Keratinocyte (primary cell): ENCODE measurements at regions not wholly inside any gene's neighbourhood (a gene's known extent, or its start where the extent isn't known, plus 50 kb on each side); places are given as distances from the start of the nearest gene placed in this dataset.
"Not testable (repeated sequence)": the region's sequence is repeated elsewhere in the genome, so short reads cannot be mapped to it uniquely, and the experiment has no call there.

Source experiments
- DNase-seq: peaks from one replicate; pipeline ENCODE4 v3.0.0-alpha.2; 2011; ENCODE audit warnings: low read depth, missing footprints, low spot score
- FAIRE-seq: peaks from 2 replicates; lab custom pipeline; 2011; peaks lifted over from hg19 to GRCh38; lab: Jason Lieb, UNC
- H2AFZ ChIP-seq: 2 replicates; pipeline ENCODE4 v1.6.0; 2012; ENCODE audit warnings: low read length, control low read depth, inconsistent platforms; ENCODE audit not compliant: control insufficient read depth
- H3K27ac ChIP-seq: 2 replicates; pipeline ENCODE4 v1.5.1; 2011; ENCODE audit warnings: low read length; ENCODE audit not compliant: control insufficient read depth, insufficient read depth
- H3K27me3 ChIP-seq: 3 replicates; pipeline ENCODE4 v1.6.0; 2011; ENCODE audit warnings: low read length; ENCODE audit not compliant: control insufficient read depth, insufficient read depth; ENCODE audit errors: extremely low read depth
- H3K36me3 ChIP-seq, 2 experiments: 2 replicates in 1 of 2; 3 replicates in 1 of 2; pipeline ENCODE4 v1.5.1; 2011; ENCODE audit warnings: low read length in 2 of 2, mild to moderate bottlenecking in 1 of 2; ENCODE audit not compliant: control insufficient read depth in 2 of 2, insufficient read depth in 2 of 2; ENCODE audit errors: extremely low read depth in 1 of 2
- H3K4me1 ChIP-seq: 3 replicates; pipeline ENCODE4 v1.5.1; 2011; ENCODE audit warnings: low read length; ENCODE audit not compliant: control insufficient read depth, insufficient read depth; ENCODE audit errors: extremely low read depth
- H3K4me2 ChIP-seq: 3 replicates; pipeline ENCODE4 v1.6.0; 2011; ENCODE audit warnings: low read depth, low read length; ENCODE audit not compliant: control insufficient read depth, insufficient read depth; ENCODE audit errors: extremely low read depth
- H3K4me3 ChIP-seq, 3 experiments: fragments of 200-600 bp in 1 of 3; sonication (generic) in 1 of 3; 2 replicates in 2 of 3; 3 replicates in 1 of 3; pipeline ENCODE4 v1.5.1; 2011 to 2016; ENCODE audit warnings: low read length in 3 of 3, mild to moderate bottlenecking in 3 of 3, control low read depth in 2 of 3, inconsistent platforms in 1 of 3, low read depth in 1 of 3, mixed read lengths in 1 of 3, mixed run types in 1 of 3, moderate library complexity in 1 of 3; ENCODE audit not compliant: control insufficient read depth in 2 of 3, insufficient read depth in 2 of 3; ENCODE audit errors: extremely low read depth in 1 of 3
- H3K79me2 ChIP-seq: 2 replicates; pipeline ENCODE4 v1.6.0; 2012; ENCODE audit warnings: low read length; ENCODE audit not compliant: control insufficient read depth, insufficient read depth
- H3K9ac ChIP-seq: 3 replicates; pipeline ENCODE4 v1.6.0; 2011; ENCODE audit warnings: low read length; ENCODE audit not compliant: control insufficient read depth, insufficient read depth; ENCODE audit errors: extremely low read depth
- H3K9me1 ChIP-seq: 3 replicates; pipeline ENCODE4 v1.6.0; 2011; ENCODE audit warnings: low read length; ENCODE audit not compliant: control insufficient read depth, insufficient read depth; ENCODE audit errors: extremely low read depth
- H3K9me3 ChIP-seq: 2 replicates; pipeline ENCODE4 v1.5.1; 2012; ENCODE audit warnings: low read depth, low read length; ENCODE audit not compliant: control insufficient read depth
- H4K20me1 ChIP-seq: 3 replicates; pipeline ENCODE4 v1.6.0; 2011; ENCODE audit warnings: low read length; ENCODE audit not compliant: control insufficient read depth, insufficient read depth; ENCODE audit errors: extremely low read depth
- EZH2 ChIP-seq: IDR thresholded peaks from one replicate; pipeline ENCODE4 v1.6.1; 2012; ENCODE audit warnings: inconsistent platforms, mild to moderate bottlenecking, low read length, moderate library complexity
- dilution Hi-C: fragments of 300-500 bp; cut with MboI; formaldehyde crosslinking; loops from one replicate; pipeline ENCODE4 v1.7.0; 2020; ENCODE audit warnings: low sequenced_read_pairs; ENCODE audit not compliant: extremely low pct_ligation_motif_present
- TF ChIP-seq, protein P1 (sequence below), 3 experiments: IDR thresholded peaks in 1 of 3; conservative IDR thresholded peaks in 1 of 3; optimal IDR thresholded peaks in 1 of 3; 2 replicates in 2 of 3; 3 replicates in 1 of 3; pipeline versions ENCODE3 to v1.5.1; 2011; ENCODE audit warnings: low read length in 3 of 3, mild to moderate bottlenecking in 3 of 3, moderate library complexity in 2 of 3, control low read depth in 1 of 3, inconsistent platforms in 1 of 3; ENCODE audit not compliant: insufficient read depth in 2 of 3; ENCODE audit errors: extremely low read depth in 1 of 3

DNA sequence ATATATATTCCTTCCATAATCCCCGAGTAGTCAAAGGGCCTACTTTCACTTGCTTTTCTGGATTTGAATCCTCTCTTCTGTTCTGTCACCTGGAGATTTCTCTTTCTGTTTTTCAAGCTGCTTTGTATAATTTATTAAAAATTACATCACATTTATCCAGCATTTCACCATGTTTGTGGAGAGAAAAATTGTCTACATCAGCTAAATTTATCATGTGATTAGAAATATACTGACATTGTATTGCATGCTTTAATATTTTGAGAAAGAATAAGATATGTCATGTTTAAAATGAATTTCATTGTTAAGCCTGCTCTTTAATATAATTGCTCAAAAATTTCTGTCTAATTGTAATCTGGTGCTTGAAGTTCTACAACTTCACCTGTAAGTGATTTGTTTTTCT, 323.1 kb upstream of the DKK2 start:
- Histone ChIP-seq H3K36me3 (no peaks in the 10 kb centered on the region), H2AFZ (no peak overlapping the region), H3K9ac (no peak overlapping the region), H3K27ac (no peak overlapping the region), H4K20me1 (no peaks in the 10 kb centered on the region), H3K9me3 (no peaks in the 10 kb centered on the region), H3K4me2 (no peak overlapping the region), H3K4me3 (no peak overlapping the region), H3K79me2 (no peaks in the 10 kb centered on the region), H3K27me3 (no peaks in the 10 kb centered on the region), H3K9me1 (no peaks in the 10 kb centered on the region), H3K4me1 (no peaks in the 10 kb centered on the region)
- FAIRE-seq: no peak
- DNase-seq: no peak
- TF ChIP-seq, protein P1, sequence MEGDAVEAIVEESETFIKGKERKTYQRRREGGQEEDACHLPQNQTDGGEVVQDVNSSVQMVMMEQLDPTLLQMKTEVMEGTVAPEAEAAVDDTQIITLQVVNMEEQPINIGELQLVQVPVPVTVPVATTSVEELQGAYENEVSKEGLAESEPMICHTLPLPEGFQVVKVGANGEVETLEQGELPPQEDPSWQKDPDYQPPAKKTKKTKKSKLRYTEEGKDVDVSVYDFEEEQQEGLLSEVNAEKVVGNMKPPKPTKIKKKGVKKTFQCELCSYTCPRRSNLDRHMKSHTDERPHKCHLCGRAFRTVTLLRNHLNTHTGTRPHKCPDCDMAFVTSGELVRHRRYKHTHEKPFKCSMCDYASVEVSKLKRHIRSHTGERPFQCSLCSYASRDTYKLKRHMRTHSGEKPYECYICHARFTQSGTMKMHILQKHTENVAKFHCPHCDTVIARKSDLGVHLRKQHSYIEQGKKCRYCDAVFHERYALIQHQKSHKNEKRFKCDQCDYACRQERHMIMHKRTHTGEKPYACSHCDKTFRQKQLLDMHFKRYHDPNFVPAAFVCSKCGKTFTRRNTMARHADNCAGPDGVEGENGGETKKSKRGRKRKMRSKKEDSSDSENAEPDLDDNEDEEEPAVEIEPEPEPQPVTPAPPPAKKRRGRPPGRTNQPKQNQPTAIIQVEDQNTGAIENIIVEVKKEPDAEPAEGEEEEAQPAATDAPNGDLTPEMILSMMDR (optimal IDR thresholded peaks at IDR 0.05 in 1 of 3, IDR thresholded peaks at IDR 0.05 in 1 of 3, conservative IDR thresholded peaks at IDR 0.05 in 1 of 3; ENCODE audit: extremely low read depth in 1 of 3, insufficient read depth in 2 of 3, low read length in 3 of 3): no peak
- no peak for TF ChIP-seq EZH2
- dilution Hi-C loops: no loop called here

- H2AFZ ChIP-seq, H3K4me1 ChIP-seq, DNase-seq, H3K9ac ChIP-seq, H3K9me1 ChIP-seq, FAIRE-seq, H3K4me2 ChIP-seq, H3K79me2 ChIP-seq, H3K9me3 ChIP-seq, dilution Hi-C loops, H3K27ac ChIP-seq, H3K27me3 ChIP-seq, H4K20me1 ChIP-seq, H3K36me3 ChIP-seq, H3K4me3 ChIP-seq: not testable (repeated sequence)
- TF ChIP-seq, protein P1 (optimal IDR thresholded peaks at IDR 0.05 in 1 of 3, IDR thresholded peaks at IDR 0.05 in 1 of 3, conservative IDR thresholded peaks at IDR 0.05 in 1 of 3; ENCODE audit: extremely low read depth in 1 of 3, insufficient read depth in 2 of 3, low read length in 3 of 3): peak in 2 of 3 experiments; percentile 55 to 57
Measured at GRCh38 chr4:107354304-107354703, 318.2 kb upstream of the DKK2 start.
